BE2C (cell line): ENCODE measurements at regions not wholly inside any gene's neighbourhood (a gene's known extent, or its start where the extent isn't known, plus 50 kb on each side); places are given as distances from the start of the nearest gene placed in this dataset.

Experiments
- DNase-seq: peaks from one replicate; pipeline ENCODE4 v3.0.0-alpha.2; 2020
- H3K27me3 ChIP-seq: fragments of 250-450 bp; sonication (Bioruptor Pico); 2 replicates; pipeline ENCODE4 v1.5.1; 2020; ENCODE audit warnings: mild to moderate bottlenecking
- H3K36me3 ChIP-seq: fragments of 250-450 bp; sonication (Bioruptor Pico); 2 replicates; pipeline ENCODE4 v1.5.1; 2020; ENCODE audit warnings: mild to moderate bottlenecking
- H3K4me1 ChIP-seq: fragments of 250-450 bp; sonication (Bioruptor Pico); 2 replicates; pipeline ENCODE4 v1.5.1; 2020
- H3K4me3 ChIP-seq: 2 replicates; pipeline ENCODE4 v1.5.1; 2011; ENCODE audit warnings: low read depth, low read length
- H3K9me3 ChIP-seq: fragments of 250-450 bp; sonication (Bioruptor Pico); 2 replicates; pipeline ENCODE4 v1.5.1; 2020
- CTCF ChIP-seq: IDR thresholded peaks from 2 replicates; pipeline ENCODE4 v1.5.1; 2012; ENCODE audit warnings: mild to moderate bottlenecking, low read depth, low read length

GRCh38 chr5:155125551-155126095, 112.1 kb downstream of the KIF4B start:
- Histone ChIP-seq H3K27me3 (no peaks in the 10 kb centered on the region), H3K4me1 (no peaks in the 10 kb centered on the region), H3K4me3 (no peak overlapping the region), H3K36me3 (no peaks in the 10 kb centered on the region), H3K9me3 (no peaks in the 10 kb centered on the region)
- no peak for DNase-seq
- no peak for TF ChIP-seq CTCF

- Histone ChIP-seq H3K27me3 (no peaks in the 10 kb centered on the region), H3K9me3 (no peaks in the 10 kb centered on the region), H3K36me3 (no peaks in the 10 kb centered on the region), H3K4me1 (no peaks in the 10 kb centered on the region), H3K4me3 (no peak overlapping the region)
- no peak for DNase-seq
- no peak for TF ChIP-seq CTCF
Observed at GRCh38 chr5:155126573-155126972, 113.0 kb downstream of the KIF4B start.

- H3K9me3 ChIP-seq = no peaks in the 10 kb centered on the region
- no peak overlapping the region for H3K4me3 ChIP-seq
- no peaks in the 10 kb centered on the region for H3K4me1 ChIP-seq
- H3K27me3 ChIP-seq = no peaks in the 10 kb centered on the region
- H3K36me3 ChIP-seq = no peaks in the 10 kb centered on the region
- DNase-seq = no peak
- no peak for TF ChIP-seq CTCF
Observed at GRCh38 chr5:155127552-155127951, 114.0 kb downstream of the KIF4B start.

- TF ChIP-seq CTCF = no peak
- H3K9me3 ChIP-seq = no peaks in the 10 kb centered on the region
- DNase-seq = no peak
- no peaks in the 10 kb centered on the region for H3K27me3 ChIP-seq
- H3K4me3 ChIP-seq = no peak overlapping the region
- no peaks in the 10 kb centered on the region for H3K36me3 ChIP-seq
- H3K4me1 ChIP-seq = no peaks in the 10 kb centered on the region
Observed at GRCh38 chr5:155128786-155129512, 115.4 kb downstream of the KIF4B start.

GRCh38 chr5:155129513-155129880, 115.9 kb downstream of the KIF4B start:
- Histone ChIP-seq H3K4me1 (no peaks in the 10 kb centered on the region), H3K36me3 (no peaks in the 10 kb centered on the region), H3K4me3 (no peak overlapping the region), H3K9me3 (no peaks in the 10 kb centered on the region), H3K27me3 (no peaks in the 10 kb centered on the region)
- no peak for DNase-seq
- no peak for TF ChIP-seq CTCF

GRCh38 chr5:155134130-155134529, 120.6 kb downstream of the KIF4B start:
- Histone ChIP-seq H3K4me1 (no peaks in the 10 kb centered on the region), H3K36me3 (no peaks in the 10 kb centered on the region), H3K4me3 (no peak overlapping the region), H3K27me3 (no peaks in the 10 kb centered on the region), H3K9me3 (no peaks in the 10 kb centered on the region)
- TF ChIP-seq CTCF = no peak
- DNase-seq = no peak
